ENCODE measurements at regions not wholly inside any gene's neighbourhood (a gene's known extent, or its start where the extent isn't known, plus 50 kb on each side); places are given as distances from the start of the nearest gene placed in this dataset.

- DNase-seq (ENCODE audit: low spot score) = no peak
Measured at GRCh38 chr6:12221856-12222255, 68.3 kb upstream of the EDN1 start.

- no peak for DNase-seq (ENCODE audit: low spot score)
Measured at GRCh38 chr6:12222405-12223366, 67.5 kb upstream of the EDN1 start.

- no peak for DNase-seq (ENCODE audit: low spot score)
Measured at GRCh38 chr6:12223383-12223782, 66.8 kb upstream of the EDN1 start.

- DNase-seq (ENCODE audit: low spot score) = no peak
Measured at GRCh38 chr6:12224251-12224650, 65.9 kb upstream of the EDN1 start.

GRCh38 chr6:12228447-12229146, 61.6 kb upstream of the EDN1 start:
- no peak for DNase-seq (ENCODE audit: low spot score)

- DNase-seq (ENCODE audit: low spot score) = no peak
Measured at GRCh38 chr6:12229332-12229731, 60.8 kb upstream of the EDN1 start.

GRCh38 chr6:12230523-12230922, 59.6 kb upstream of the EDN1 start:
- no peak for DNase-seq (ENCODE audit: low spot score)

- DNase-seq (ENCODE audit: low spot score) = peak; percentile 45
Measured at GRCh38 chr6:12232339-12232738, 57.8 kb upstream of the EDN1 start.

- no peak for DNase-seq (ENCODE audit: low spot score)
Measured at GRCh38 chr6:12232821-12233220, 57.3 kb upstream of the EDN1 start.

GRCh38 chr6:12233693-12234571, 56.2 kb upstream of the EDN1 start:
- DNase-seq (ENCODE audit: low spot score) = peak; percentile 70

- no peak for DNase-seq (ENCODE audit: low spot score)
Measured at GRCh38 chr6:12235341-12235740, 54.8 kb upstream of the EDN1 start.

GRCh38 chr6:12238219-12238618, 51.9 kb upstream of the EDN1 start:
- DNase-seq (ENCODE audit: low spot score) = no peak
